Chondrocyte (in vitro differentiated cells): ENCODE measurements at regions not wholly inside any gene's neighbourhood (a gene's known extent, or its start where the extent isn't known, plus 50 kb on each side); places are given as distances from the start of the nearest gene placed in this dataset.
"Not testable (repeated sequence)": the region's sequence is repeated elsewhere in the genome, so short reads cannot be mapped to it uniquely, and the experiment has no call there.

Experiments used
- DNase-seq: peaks from one replicate; pipeline ENCODE4 v3.0.0; 2021; ENCODE audit warnings: mixed read lengths, low spot score
- H3K27ac Mint-ChIP-seq: one replicate; pipeline ENCODE4 v1.8.0; 2021; ENCODE audit warnings: mild to moderate bottlenecking, moderate library complexity, mixed read lengths; ENCODE audit not compliant: unreplicated experiment
- H3K27me3 Mint-ChIP-seq: 2 replicates; pipeline ENCODE4 v1.8.0; 2021; ENCODE audit warnings: low read depth, mixed read lengths
- H3K36me3 Mint-ChIP-seq: 2 replicates; pipeline ENCODE4 v1.8.0; 2021; ENCODE audit warnings: low read depth, mixed read lengths
- H3K4me1 Mint-ChIP-seq: 2 replicates; pipeline ENCODE4 v1.8.0; 2021; ENCODE audit warnings: low read depth, mild to moderate bottlenecking, mixed read lengths
- H3K4me3 Mint-ChIP-seq: one replicate; pipeline ENCODE4 v1.8.0; 2021; ENCODE audit warnings: mild to moderate bottlenecking, moderate library complexity, mixed read lengths; ENCODE audit not compliant: unreplicated experiment
- H3K9me3 Mint-ChIP-seq: 2 replicates; pipeline ENCODE4 v1.8.0; 2021; ENCODE audit warnings: low read depth, mixed read lengths
- CTCF ChIP-seq: fragments of 200-600 bp; sonication (generic); IDR thresholded peaks from 2 replicates; pipeline ENCODE4 v1.5.0; 2021; ENCODE audit warnings: antibody characterized with exemption, mild to moderate bottlenecking, moderate library complexity

- H3K4me3 Mint-ChIP-seq, result no peak overlapping the region
- no peaks in the 10 kb centered on the region for H3K9me3 Mint-ChIP-seq
- no peak for TF ChIP-seq CTCF
- no peaks in the 10 kb centered on the region for H3K36me3 Mint-ChIP-seq
- peaks cover 25% of the 10 kb centered on the region for H3K4me1 Mint-ChIP-seq
- no peaks in the 10 kb centered on the region for H3K27me3 Mint-ChIP-seq
- no peak for DNase-seq
- H3K27ac Mint-ChIP-seq, result no peak overlapping the region
These were observed 81.1 kb upstream of the PSMA6 start for GRCh38 chr14:35211067-35211466.

- H3K36me3 Mint-ChIP-seq, result no peaks in the 10 kb centered on the region
- no peak for DNase-seq
- H3K27me3 Mint-ChIP-seq, result no peaks in the 10 kb centered on the region
- H3K9me3 Mint-ChIP-seq, result no peaks in the 10 kb centered on the region
- H3K27ac Mint-ChIP-seq, result no peak overlapping the region
- peaks cover 25% of the 10 kb centered on the region for H3K4me1 Mint-ChIP-seq
- no peak overlapping the region for H3K4me3 Mint-ChIP-seq
- no peak for TF ChIP-seq CTCF
These were observed 79.6 kb upstream of the PSMA6 start for GRCh38 chr14:35212471-35213142.

- no peak for TF ChIP-seq CTCF
- H3K9me3 Mint-ChIP-seq, result no peaks in the 10 kb centered on the region
- H3K36me3 Mint-ChIP-seq, result no peaks in the 10 kb centered on the region
- H3K27me3 Mint-ChIP-seq, result no peaks in the 10 kb centered on the region
- H3K27ac Mint-ChIP-seq, result peak overlapping the region; percentile 37
- DNase-seq, result no peak
- H3K4me3 Mint-ChIP-seq, result no peak overlapping the region
- H3K4me1 Mint-ChIP-seq, result peaks cover 25% of the 10 kb centered on the region
These were observed 78.9 kb upstream of the PSMA6 start for GRCh38 chr14:35213143-35213788.

GRCh38 chr14:35213869-35214387, 78.3 kb upstream of the PSMA6 start:
- no peaks in the 10 kb centered on the region for H3K9me3 Mint-ChIP-seq
- no peaks in the 10 kb centered on the region for H3K36me3 Mint-ChIP-seq
- H3K4me3 Mint-ChIP-seq, result no peak overlapping the region
- no peaks in the 10 kb centered on the region for H3K27me3 Mint-ChIP-seq
- peak overlapping the region; percentile 52 for H3K27ac Mint-ChIP-seq
- H3K4me1 Mint-ChIP-seq, result peaks cover 25% of the 10 kb centered on the region
- no peak for DNase-seq
- no peak for TF ChIP-seq CTCF

GRCh38 chr14:35214402-35214801, 77.8 kb upstream of the PSMA6 start:
- H3K27me3 Mint-ChIP-seq, H3K4me3 Mint-ChIP-seq, H3K9me3 Mint-ChIP-seq, H3K36me3 Mint-ChIP-seq, DNase-seq: not testable (repeated sequence)
- Mint-ChIP-seq H3K4me1 (peaks cover 25% of the 10 kb centered on the region), H3K27ac (peak overlapping the region; percentile 52)
